Stimulated activated CD8-positive, alpha-beta memory T cell treated with anti-CD3 and anti-CD28 coated beads, Interleukin-12 subunit alpha, Interleukin-12 subunit beta, amount 100 ng/mL, for 24 hours (primary cell): ENCODE measurements at regions not wholly inside any gene's neighbourhood (a gene's known extent, or its start where the extent isn't known, plus 50 kb on each side); places are given as distances from the start of the nearest gene placed in this dataset.
"Not testable (repeated sequence)": the region's sequence is repeated elsewhere in the genome, so short reads cannot be mapped to it uniquely, and the experiment has no call there.

Source experiments
- DNase-seq: peaks from one replicate; pipeline ENCODE4 v3.0.0-alpha.2; 2020; ENCODE audit errors: extremely low read depth

GRCh38 chr14:37842106-37842505 lies 246.7 kb downstream of the TTC6 start:
- no peak for DNase-seq

GRCh38 chr14:37843954-37844607 lies 248.7 kb downstream of the TTC6 start:
- no peak for DNase-seq

GRCh38 chr14:37844614-37845013 lies 249.2 kb downstream of the TTC6 start:
- no peak for DNase-seq

- DNase-seq, result no peak
Measured at GRCh38 chr14:37848985-37849621, 253.7 kb downstream of the TTC6 start.

GRCh38 chr14:37851054-37851453 lies 255.6 kb downstream of the TTC6 start:
- DNase-seq, result no peak

GRCh38 chr14:37855871-37856270 lies 260.4 kb downstream of the TTC6 start:
- no peak for DNase-seq

GRCh38 chr14:37857774-37858266 lies 262.4 kb downstream of the TTC6 start:
- no peak for DNase-seq

- DNase-seq, result no peak
Measured at GRCh38 chr14:37858733-37859132, 263.3 kb downstream of the TTC6 start.

- no peak for DNase-seq
Measured at GRCh38 chr14:37859177-37859576, 263.7 kb downstream of the TTC6 start.

GRCh38 chr14:37862263-37862662 lies 266.8 kb downstream of the TTC6 start:
- DNase-seq, result no peak

- DNase-seq, result no peak
Measured at GRCh38 chr14:37864128-37864527, 268.7 kb downstream of the TTC6 start.

GRCh38 chr14:37864861-37865718 lies 269.7 kb downstream of the TTC6 start:
- no peak for DNase-seq

GRCh38 chr14:37865719-37866549 lies 270.5 kb downstream of the TTC6 start:
- DNase-seq, result no peak

GRCh38 chr14:37869633-37870032 lies 274.2 kb downstream of the TTC6 start:
- DNase-seq, result no peak

GRCh38 chr14:37870170-37870569 lies 274.7 kb downstream of the TTC6 start:
- no peak for DNase-seq

- no peak for DNase-seq
Measured at GRCh38 chr14:37870632-37871346, 275.4 kb downstream of the TTC6 start.

GRCh38 chr14:37874065-37874428 lies 278.6 kb downstream of the TTC6 start:
- DNase-seq, result not testable (repeated sequence)

- DNase-seq, result peak; percentile 48
Measured at GRCh38 chr14:37874429-37875109, 279.1 kb downstream of the TTC6 start.

- no peak for DNase-seq
Measured at GRCh38 chr14:37888234-37888633, 292.8 kb downstream of the TTC6 start.

GRCh38 chr14:37889087-37889486 lies 293.7 kb downstream of the TTC6 start:
- DNase-seq, result no peak
